Erythroblast (primary cell): ENCODE measurements at regions not wholly inside any gene's neighbourhood (a gene's known extent, or its start where the extent isn't known, plus 50 kb on each side); places are given as distances from the start of the nearest gene placed in this dataset.
"Not testable (repeated sequence)": the region's sequence is repeated elsewhere in the genome, so short reads cannot be mapped to it uniquely, and the experiment has no call there.

Experiments
- DNase-seq, 2 experiments: peaks; one replicate each; lab custom pipeline; 2025; lab: John Stamatoyannopoulos, UW
- GATA1 ChIP-seq: IDR thresholded peaks from 2 replicates; pipeline ENCODE4 v1.6.1; 2011; ENCODE audit warnings: low read depth, mild to moderate bottlenecking, control low read depth, low read length, moderate library complexity
- POLR2A ChIP-seq: IDR thresholded peaks from 2 replicates; pipeline ENCODE4 v1.6.1; 2011; ENCODE audit warnings: mild to moderate bottlenecking, low read length

DNA sequence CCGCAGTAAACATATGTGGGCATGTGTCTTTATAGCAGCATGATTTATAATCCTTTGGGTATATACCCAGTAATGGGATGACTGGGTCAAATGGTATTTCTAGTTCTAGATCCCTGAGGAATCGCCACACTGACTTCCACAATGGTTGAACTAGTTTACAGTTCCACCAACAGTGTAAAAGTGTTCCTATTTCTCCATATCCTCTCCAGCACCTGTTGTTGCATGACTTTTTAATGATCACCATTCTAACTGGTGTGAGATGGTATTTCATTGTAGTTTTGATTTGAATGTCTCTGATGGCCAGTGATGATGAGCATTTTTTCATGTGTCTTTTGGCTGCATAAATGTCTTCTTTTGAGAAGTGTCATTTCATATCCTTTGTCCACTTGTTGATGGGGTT, 238.6 kb upstream of the ZNF337 start:
- not testable (repeated sequence) for DNase-seq

- not testable (repeated sequence) for DNase-seq
Measured at GRCh38 chr20:25932806-25933205, 236.2 kb upstream of the ZNF337 start.

- DNase-seq: not testable (repeated sequence)
Measured at GRCh38 chr20:25932170-25932569, 235.5 kb upstream of the ZNF337 start.

DNA sequence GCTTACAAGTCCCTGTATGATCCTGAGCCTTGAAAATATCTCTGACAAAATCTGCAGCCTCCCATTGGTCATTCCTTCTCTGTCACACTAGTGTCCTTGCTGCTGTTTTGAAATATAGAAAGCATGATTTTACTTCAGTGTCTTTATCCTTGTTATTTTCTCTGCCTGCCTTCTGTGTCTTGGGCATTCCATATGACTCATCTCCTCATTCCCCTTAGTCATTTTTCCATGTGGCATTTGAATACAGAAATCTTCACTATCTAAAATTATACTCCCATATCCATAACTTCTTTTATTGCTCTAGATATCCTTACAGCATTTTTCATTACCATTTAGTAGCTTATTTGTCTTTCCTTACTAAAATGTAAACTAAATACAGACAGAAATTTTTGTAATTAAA, 205.7 kb upstream of the ZNF337 start:
- not testable (repeated sequence) for DNase-seq

DNA sequence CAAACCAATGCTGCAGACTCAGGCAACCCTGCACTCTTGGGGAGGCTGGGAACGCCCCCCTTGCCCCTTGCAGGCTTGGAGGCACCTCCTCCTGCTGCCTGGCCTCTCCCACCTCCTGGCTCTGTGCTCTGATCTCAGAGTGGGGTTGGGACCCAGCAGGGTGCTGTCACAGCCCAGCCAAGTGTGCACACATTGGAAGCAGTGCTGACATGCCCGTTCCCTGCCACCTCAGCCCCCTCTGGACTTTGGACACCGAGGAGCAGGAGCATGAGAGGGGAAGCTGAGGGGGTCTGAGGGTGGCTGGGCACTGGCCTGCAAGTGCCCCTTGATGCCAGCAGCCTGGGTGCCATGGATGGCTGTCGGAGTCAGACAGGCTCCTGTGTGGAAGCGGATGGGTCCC, 202.0 kb upstream of the ZNF337 start:
- not testable (repeated sequence) for DNase-seq

GRCh38 chr20:25879096-25879495, 182.4 kb upstream of the ZNF337 start:
- DNase-seq: not testable (repeated sequence)

DNA sequence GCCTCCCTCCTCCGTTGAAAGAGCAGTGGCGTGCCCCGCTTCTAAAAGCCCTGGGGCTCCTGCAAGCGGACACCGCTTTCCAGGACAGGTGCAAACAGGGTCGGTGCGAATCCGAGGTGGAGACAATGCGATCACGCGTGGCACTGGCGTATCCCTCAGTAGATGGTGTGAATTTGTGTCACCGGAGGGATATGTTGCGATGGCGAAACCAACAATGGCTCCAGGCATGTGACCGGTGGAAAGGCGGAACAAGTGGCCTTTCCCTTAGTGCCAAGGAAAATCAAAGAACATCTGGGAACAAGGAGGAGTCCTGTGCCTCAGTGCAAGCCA, 172.0 kb upstream of the ZNF337 start:
- DNase-seq: not testable (repeated sequence)

- TF ChIP-seq POLR2A (no peak), GATA1 (no peak)
- peak; percentile 24 to 26 for DNase-seq
Measured at GRCh38 chr20:25867776-25868649, 171.4 kb upstream of the ZNF337 start.

GRCh38 chr20:25867015-25867775, 170.5 kb upstream of the ZNF337 start:
- not testable (repeated sequence) for DNase-seq

- TF ChIP-seq POLR2A (no peak), GATA1 (no peak)
- DNase-seq: peak; percentile 23 to 37
Measured at GRCh38 chr20:25865715-25866656, 169.3 kb upstream of the ZNF337 start.

DNA sequence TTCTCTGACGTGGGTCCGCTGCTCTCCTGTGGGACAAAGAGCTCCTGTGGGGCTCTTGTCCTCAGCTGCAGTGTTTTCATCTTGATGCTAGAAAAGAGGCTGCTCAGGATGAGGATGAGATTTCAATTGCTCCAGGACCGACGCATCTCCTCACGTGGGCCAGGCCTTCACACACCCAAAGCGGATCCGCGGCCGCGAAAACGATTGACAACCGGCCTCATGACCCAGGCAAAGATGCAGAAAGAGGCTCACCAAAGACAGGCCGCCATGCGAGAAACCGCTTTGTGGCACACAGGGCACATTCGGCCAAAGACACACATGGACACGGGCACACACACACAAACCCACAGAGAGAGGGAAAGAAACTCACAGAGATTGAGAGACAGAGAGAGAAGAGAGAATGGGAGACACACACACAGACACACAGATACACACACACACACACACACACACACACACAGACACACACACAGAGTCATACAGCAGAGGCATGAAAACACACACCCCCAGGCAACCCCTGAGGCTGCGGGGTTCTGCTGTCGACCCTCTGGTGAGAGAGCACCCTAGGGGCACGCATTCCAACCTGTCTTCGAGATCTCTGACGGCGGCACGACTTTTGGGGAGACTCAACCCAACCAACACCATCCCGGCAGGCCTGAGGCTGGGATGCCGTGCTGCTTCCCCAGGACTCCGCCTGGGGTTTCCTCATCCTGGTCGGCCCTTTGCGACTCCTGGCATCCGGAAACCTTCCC, 168.5 kb upstream of the ZNF337 start:
- not testable (repeated sequence) for DNase-seq

DNA sequence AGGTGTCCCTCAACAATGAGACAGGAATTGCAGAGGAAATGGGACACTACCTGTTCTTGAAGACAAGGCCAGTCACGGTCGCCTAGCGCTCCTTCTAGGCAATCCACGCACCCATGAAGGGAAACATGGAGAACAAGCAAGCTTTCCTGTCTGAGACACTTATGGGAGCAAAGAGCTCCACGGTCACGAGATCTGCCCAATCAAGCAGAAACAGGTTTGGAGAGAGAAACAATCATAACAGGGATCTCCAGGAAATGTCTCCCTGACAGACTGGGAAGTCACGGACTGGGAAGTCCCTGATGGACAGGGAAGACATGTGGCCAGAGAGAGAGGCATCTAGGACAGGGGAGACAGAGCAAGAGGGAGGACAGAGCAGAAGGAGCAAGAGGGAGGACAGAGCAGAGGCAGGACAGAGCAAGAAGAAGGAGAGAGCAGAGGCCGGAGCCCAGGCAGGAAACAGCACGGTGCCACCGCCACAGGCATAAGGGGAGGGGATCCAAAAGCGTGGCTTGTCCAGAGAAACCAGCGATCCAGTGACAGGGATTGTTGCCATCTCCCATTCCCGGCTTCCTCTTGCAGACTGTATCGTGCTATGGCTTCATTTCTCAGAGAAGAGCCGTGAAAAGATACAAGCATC, 167.8 kb upstream of the ZNF337 start:
- no peak for DNase-seq

GRCh38 chr20:25863536-25864325, 167.1 kb upstream of the ZNF337 start:
- TF ChIP-seq GATA1: no peak
- TF ChIP-seq POLR2A: no peak

More for the DNA sequence above, 167.8 kb upstream of the ZNF337 start:
- TF ChIP-seq POLR2A (no peak), GATA1 (no peak)

GRCh38 chr20:25862967-25863530, 166.4 kb upstream of the ZNF337 start:
- peak; percentile 81 to 86 for DNase-seq

More at GRCh38 chr20:25863536-25864325, 167.1 kb upstream of the ZNF337 start:
- DNase-seq: no peak
